ENCODE measurements at regions not wholly inside any gene's neighbourhood (a gene's known extent, or its start where the extent isn't known, plus 50 kb on each side); places are given as distances from the start of the nearest gene placed in this dataset.
A peak's percentile ranks its signal among the peaks of the same experiment; 100 is the strongest.

- DNase-seq: no peak
Observed at GRCh38 chr3:64890006-64890405, 202.2 kb upstream of the ADAMTS9 start.

- DNase-seq: no peak
Observed at GRCh38 chr3:64888840-64889392, 201.1 kb upstream of the ADAMTS9 start.

- no peak for DNase-seq
Observed at GRCh38 chr3:64888165-64888564, 200.4 kb upstream of the ADAMTS9 start.

- DNase-seq: no peak
Observed at GRCh38 chr3:64885055-64885454, 197.3 kb upstream of the ADAMTS9 start.

- no peak for DNase-seq
Observed at GRCh38 chr3:64884536-64884935, 196.7 kb upstream of the ADAMTS9 start.

GRCh38 chr3:64880916-64881315 lies 193.1 kb upstream of the ADAMTS9 start:
- no peak for DNase-seq

- no peak for DNase-seq
Observed at GRCh38 chr3:64878362-64878761, 190.6 kb upstream of the ADAMTS9 start.

- no peak for DNase-seq
Observed at GRCh38 chr3:64873400-64873799, 185.6 kb upstream of the ADAMTS9 start.

GRCh38 chr3:64872345-64872744 lies 184.5 kb upstream of the ADAMTS9 start:
- peak in 2 of 51 donors; percentile 4 to 8 for DNase-seq

- no peak for DNase-seq
Observed at GRCh38 chr3:64871834-64872249, 184.0 kb upstream of the ADAMTS9 start.

- DNase-seq: no peak
Observed at GRCh38 chr3:64870876-64871646, 183.3 kb upstream of the ADAMTS9 start.

- DNase-seq: no peak
Observed at GRCh38 chr3:64867224-64867623, 179.4 kb upstream of the ADAMTS9 start.

GRCh38 chr3:64865839-64866570 lies 178.2 kb upstream of the ADAMTS9 start:
- no peak for DNase-seq

- peak in 4 of 51 donors; percentile 1 to 20 (median 10) for DNase-seq
Observed at GRCh38 chr3:64863226-64864212, 175.7 kb upstream of the ADAMTS9 start.

GRCh38 chr3:64861684-64862083 lies 173.9 kb upstream of the ADAMTS9 start:
- no peak for DNase-seq

- DNase-seq: no peak
Observed at GRCh38 chr3:64860536-64860870, 172.7 kb upstream of the ADAMTS9 start.

- no peak for DNase-seq
Observed at GRCh38 chr3:64859625-64860535, 172.1 kb upstream of the ADAMTS9 start.

GRCh38 chr3:64856977-64857516 lies 169.2 kb upstream of the ADAMTS9 start:
- no peak for DNase-seq

GRCh38 chr3:64856106-64856505 lies 168.3 kb upstream of the ADAMTS9 start:
- no peak for DNase-seq

- DNase-seq: no peak
Observed at GRCh38 chr3:64853456-64853855, 165.7 kb upstream of the ADAMTS9 start.
